A549 (cell line): ENCODE measurements at regions not wholly inside any gene's neighbourhood (a gene's known extent, or its start where the extent isn't known, plus 50 kb on each side); places are given as distances from the start of the nearest gene placed in this dataset.

Experiments used
- ATAC-seq, 2 experiments: fragments of 200-7000 bp in 1 of 2; fragments of >200 bp in 1 of 2; cut with Nextera tagmentation in 1 of 2; cut with Tn5 transposase in 1 of 2; 3 replicates each; pipeline versions ENCODE4 v1.8.0 to v1.9.1; 2018 to 2020; ENCODE audit warnings: mild to moderate bottlenecking in 1 of 2, moderate library complexity in 1 of 2
- CTCF ChIA-PET: fragments of 300-600 bp; sonication (Branson Sonifier 250); formaldehyde crosslinking; extraction: SDS; loops from one replicate; lab custom pipeline; 2021; ENCODE audit warnings: antibody characterized with exemption, inconsistent platforms; lab: Yijun Ruan, JAX
- POLR2A ChIA-PET: fragments of 350-600 bp; formaldehyde crosslinking; extraction: SDS; loops from one replicate; lab custom pipeline; 2021; ENCODE audit warnings: antibody characterized with exemption, inconsistent platforms; lab: Yijun Ruan, JAX
- DNase-seq, 2 experiments: peaks; one replicate each; pipeline versions ENCODE4 v3.0.0 to v3.0.0-alpha.2; 2011 to 2016; ENCODE audit warnings: low read depth in 1 of 2, low spot score in 1 of 2
- FAIRE-seq: peaks from 2 replicates; lab custom pipeline; 2011; peaks lifted over from hg19 to GRCh38; lab: Jason Lieb, UNC
- H3K27ac ChIP-seq, 2 experiments: fragments of >200 bp; sonication (Bioruptor Twin); formaldehyde crosslinking; 3 replicates each; pipeline ENCODE4 v1.5.1; 2016 to 2017
- H3K4me1 ChIP-seq: fragments of >200 bp; sonication (Bioruptor Twin); formaldehyde crosslinking; 3 replicates; pipeline ENCODE4 v1.6.1; 2016
- H3K4me2 ChIP-seq: fragments of >200 bp; sonication (Bioruptor Twin); formaldehyde crosslinking; 3 replicates; pipeline ENCODE4 v1.6.1; 2016
- H3K4me3 ChIP-seq: fragments of >200 bp; sonication (Bioruptor Twin); formaldehyde crosslinking; 3 replicates; pipeline ENCODE4 v1.5.1; 2016
- H3K9me3 ChIP-seq: fragments of >200 bp; sonication (Bioruptor Twin); formaldehyde crosslinking; 3 replicates; pipeline ENCODE4 v1.6.1; 2016
- CBX8 ChIP-seq: fragments of 200-600 bp; sonication (generic); IDR thresholded peaks from 2 replicates; pipeline ENCODE4 v1.6.1; 2016
- CEBPB ChIP-seq, 2 experiments: fragments of >200 bp in 1 of 2; sonication (Bioruptor Twin) in 1 of 2; formaldehyde crosslinking in 1 of 2; IDR thresholded peaks; 2 replicates each; pipeline ENCODE4 v1.6.1; 2012 to 2016
- CHD2 ChIP-seq: fragments of 150-350 bp; IDR thresholded peaks from 2 replicates; pipeline ENCODE4 v1.6.1; 2014; ENCODE audit warnings: low read length; ENCODE audit not compliant: partially characterized antibody
- CHD4 ChIP-seq: fragments of 200-600 bp; sonication (generic); IDR thresholded peaks from 2 replicates; pipeline ENCODE4 v1.6.1; 2016; ENCODE audit warnings: antibody characterized with exemption, mild to moderate bottlenecking, borderline replicate concordance
- CTCF ChIP-seq: fragments of >200 bp; sonication (Bioruptor Twin); formaldehyde crosslinking; IDR thresholded peaks from 3 replicates; pipeline ENCODE4 v1.5.1; 2016
- EP300 ChIP-seq, 2 experiments: fragments of >200 bp; sonication (Bioruptor Twin); formaldehyde crosslinking; IDR thresholded peaks; 2 replicates in 1 of 2; 3 replicates in 1 of 2; pipeline ENCODE4 v1.6.1; 2016 to 2017
- FOSB ChIP-seq: fragments of 250-450 bp; sonication (Bioruptor Pico); IDR thresholded peaks from 2 replicates; pipeline ENCODE4 v1.5.0; 2020; ENCODE audit warnings: mild to moderate bottlenecking, moderate library complexity
- HEYL ChIP-seq: fragments of 250-450 bp; sonication (Bioruptor Pico); IDR thresholded peaks from 2 replicates; pipeline ENCODE4 v1.8.0; 2021; ENCODE audit warnings: mild to moderate bottlenecking, moderate library complexity
- HMGXB4 ChIP-seq: fragments of 250-450 bp; sonication (Bioruptor Pico); IDR thresholded peaks from 2 replicates; pipeline ENCODE4 v1.5.0; 2021; ENCODE audit warnings: mild to moderate bottlenecking, moderate library complexity, borderline replicate concordance
- HOXB13 ChIP-seq: fragments of 250-450 bp; sonication (Bioruptor Pico); IDR thresholded peaks from 2 replicates; pipeline ENCODE4 v1.5.0; 2020; ENCODE audit warnings: low read depth, mild to moderate bottlenecking, moderate library complexity
- JUNB ChIP-seq: fragments of >200 bp; sonication (Bioruptor Twin); formaldehyde crosslinking; IDR thresholded peaks from 2 replicates; pipeline ENCODE4 v1.6.1; 2016
- KDM5A ChIP-seq: fragments of 200-600 bp; sonication (generic); IDR thresholded peaks from 2 replicates; pipeline ENCODE4 v1.6.1; 2016; ENCODE audit warnings: antibody characterized with exemption, mild to moderate bottlenecking
- MAX ChIP-seq: IDR thresholded peaks from 2 replicates; pipeline ENCODE4 v1.6.1; 2012
- MYC ChIP-seq: IDR thresholded peaks from 2 replicates; pipeline ENCODE4 v1.6.1; 2012; ENCODE audit warnings: mild to moderate bottlenecking, inconsistent platforms, low read length, improper control_type of control experiment, borderline replicate concordance
- NPAS2 ChIP-seq: fragments of 250-450 bp; sonication (Bioruptor Pico); IDR thresholded peaks from 2 replicates; pipeline ENCODE4 v1.8.0; 2022; ENCODE audit warnings: mild to moderate bottlenecking, moderate library complexity, borderline replicate concordance
- PBX3 ChIP-seq: IDR thresholded peaks from 2 replicates; pipeline ENCODE4 v1.6.1; 2012
- POLR2A ChIP-seq: IDR thresholded peaks from 2 replicates; pipeline ENCODE4 v1.6.1; 2012; ENCODE audit warnings: mild to moderate bottlenecking, low read length
- RAD21 ChIP-seq, 2 experiments: fragments of >200 bp in 1 of 2; sonication (Bioruptor Twin) in 1 of 2; formaldehyde crosslinking in 1 of 2; IDR thresholded peaks in 1 of 2; conservative IDR thresholded peaks in 1 of 2; 2 replicates in 1 of 2; 3 replicates in 1 of 2; pipeline ENCODE4 v1.6.1; 2012 to 2018; ENCODE audit warnings: inconsistent platforms in 1 of 2
- RARB ChIP-seq: fragments of 250-450 bp; sonication (Bioruptor Pico); IDR thresholded peaks from 2 replicates; pipeline ENCODE4 v1.8.0; 2021; ENCODE audit warnings: mild to moderate bottlenecking, moderate library complexity
- REST ChIP-seq: fragments of 200-600 bp; sonication (generic); IDR thresholded peaks from 2 replicates; pipeline ENCODE4 v1.6.1; 2016; ENCODE audit warnings: antibody characterized with exemption, mild to moderate bottlenecking, moderate library complexity
- SMC3 ChIP-seq: fragments of >200 bp; sonication (Bioruptor Twin); formaldehyde crosslinking; IDR thresholded peaks from 3 replicates; pipeline ENCODE4 v1.6.1; 2018; ENCODE audit warnings: inconsistent platforms
- USF2 ChIP-seq: fragments of 450-650 bp; IDR thresholded peaks from 2 replicates; pipeline ENCODE4 v1.6.1; 2014; ENCODE audit warnings: antibody characterized with exemption
- ZFP36 ChIP-seq: fragments of 450-650 bp; IDR thresholded peaks from 2 replicates; pipeline ENCODE4 v1.6.1; 2014; ENCODE audit warnings: borderline replicate concordance; ENCODE audit not compliant: partially characterized antibody
- ZNF302 ChIP-seq: fragments of 250-450 bp; sonication (Bioruptor Pico); IDR thresholded peaks from 2 replicates; pipeline ENCODE4 v1.9.0; 2021; ENCODE audit warnings: inconsistent platforms, mild to moderate bottlenecking, moderate library complexity
- WGBS: methylation state at CpG from one replicate; pipeline ENCODE4 v1.1.6; 2017; ENCODE audit errors: missing lambda C conversion rate; 5-methylcytosine and 5-hydroxymethylcytosine counted together

- WGBS: 18% methylated on average over 2 of the region's 2 CpGs
- DNase-seq: no peak
- H3K27ac ChIP-seq: no peak overlapping the region
- H3K9me3 ChIP-seq: no peaks in the 10 kb centered on the region; the same call in 2 of the 3 replicates
- CTCF ChIA-PET: no interaction called here
- H3K4me2 ChIP-seq: no peak overlapping the region
- ATAC-seq: no peak
- no peaks in the 10 kb centered on the region for H3K4me1 ChIP-seq
- no peak overlapping the region for H3K4me3 ChIP-seq
- POLR2A ChIA-PET: no interaction called here
- FAIRE-seq: no peak
- TF ChIP-seq CTCF: no peak
- TF ChIP-seq USF2: no peak
- no peak for TF ChIP-seq RAD21 (conservative IDR thresholded peaks at IDR 0.05 in 1 of 2, IDR thresholded peaks at IDR 0.05 in 1 of 2)
- TF ChIP-seq ZNF302 (CRISPR knock-in tag): no peak
- TF ChIP-seq CEBPB (IDR thresholded peaks at IDR 0.05): no peak
- no peak for TF ChIP-seq ZFP36
- no peak for TF ChIP-seq KDM5A
- no peak for TF ChIP-seq POLR2A
Observed at GRCh38 chr14:86774916-86775315, 1218.1 kb downstream of the GALC start.

GRCh38 chr14:86772075-86772474 is 1220.9 kb downstream of the GALC start:
- no peak for ATAC-seq
- H3K4me3 ChIP-seq: no peak overlapping the region
- no peaks in the 10 kb centered on the region; the same call in 2 of the 3 replicates for H3K9me3 ChIP-seq
- FAIRE-seq: no peak
- DNase-seq: no peak
- WGBS: 0% methylated on average over 1 of the region's 1 CpG
- no peak overlapping the region for H3K27ac ChIP-seq
- ChIA-PET POLR2A (no interaction called here), CTCF (no interaction called here)
- TF ChIP-seq RARB (CRISPR knock-in tag) (no peak), HEYL (no peak), JUNB (no peak), NPAS2 (CRISPR knock-in tag) (no peak)
- H3K4me1 ChIP-seq: no peaks in the 10 kb centered on the region
- no peak overlapping the region for H3K4me2 ChIP-seq

GRCh38 chr14:86770186-86770585 is 1222.8 kb downstream of the GALC start:
- ATAC-seq (no peak), DNase-seq (no peak), FAIRE-seq (no peak)
- TF ChIP-seq CHD2 (no peak), CHD4 (no peak), SMC3 (no peak), EP300 (IDR thresholded peaks at IDR 0.05) (no peak), MYC (no peak), HOXB13 (CRISPR knock-in tag) (no peak), RARB (CRISPR knock-in tag) (no peak), PBX3 (no peak), REST (no peak), ZFP36 (no peak), CBX8 (no peak), ZNF302 (CRISPR knock-in tag) (no peak), FOSB (CRISPR knock-in tag) (no peak), NPAS2 (CRISPR knock-in tag) (no peak), MAX (no peak), JUNB (no peak), HMGXB4 (CRISPR knock-in tag) (no peak), POLR2A (no peak), HEYL (no peak)
- Histone ChIP-seq H3K4me3 (no peak overlapping the region), H3K4me2 (no peak overlapping the region), H3K9me3 (no peaks in the 10 kb centered on the region; the same call in 2 of the 3 replicates), H3K27ac (no peak overlapping the region), H3K4me1 (no peaks in the 10 kb centered on the region)
- WGBS: 1% methylated on average over 3 of the region's 3 CpGs
- ChIA-PET CTCF (no interaction called here), POLR2A (no interaction called here)
